HG03108 (cell line): ENCODE measurements at regions not wholly inside any gene's neighbourhood (a gene's known extent, or its start where the extent isn't known, plus 50 kb on each side); places are given as distances from the start of the nearest gene placed in this dataset.

Experiments used
- ATAC-seq: cut with Tn5 transposase; IDR thresholded peaks from one replicate; pipeline ENCODE4 v1.9.1; 2021; ENCODE audit warnings: moderate library complexity; ENCODE audit not compliant: unreplicated experiment

DNA sequence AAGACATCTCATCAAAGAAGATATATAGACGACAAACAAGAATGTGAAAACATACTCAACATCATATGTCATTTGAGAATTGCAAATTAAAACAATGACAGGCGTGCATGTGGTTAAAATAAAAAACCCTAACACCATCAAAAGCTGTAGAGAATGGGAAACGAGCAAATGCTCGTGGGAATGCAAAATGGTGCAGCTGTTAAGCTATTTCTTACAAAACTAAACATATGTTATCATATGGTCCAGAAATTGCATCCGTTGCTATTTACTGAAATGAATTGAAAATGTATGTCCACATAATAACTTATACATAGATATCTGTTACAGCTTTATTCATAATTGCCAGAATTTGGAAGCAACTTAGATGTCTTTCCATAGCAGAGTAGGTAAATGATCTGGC is 574.4 kb downstream of the TNS3 start:
- no peak for ATAC-seq

DNA sequence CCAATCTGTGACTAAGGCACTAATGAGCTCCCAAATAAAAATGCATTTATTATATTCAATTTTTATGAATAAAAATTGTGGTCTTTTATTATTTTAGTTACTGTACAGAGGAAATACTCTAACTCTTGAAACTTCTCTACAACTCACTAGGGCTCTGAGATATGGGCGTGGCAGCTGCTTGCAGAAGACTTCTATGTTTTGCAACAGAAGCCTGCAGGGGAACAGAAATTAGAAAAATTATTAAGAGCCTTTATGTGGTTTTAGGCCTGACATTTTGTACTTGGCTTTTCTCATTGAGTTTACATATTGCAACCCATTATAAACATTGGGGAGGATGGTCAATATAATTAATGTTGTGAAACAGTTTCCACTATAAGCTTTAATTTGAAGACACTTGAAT is 581.4 kb downstream of the TNS3 start:
- no peak for ATAC-seq

DNA sequence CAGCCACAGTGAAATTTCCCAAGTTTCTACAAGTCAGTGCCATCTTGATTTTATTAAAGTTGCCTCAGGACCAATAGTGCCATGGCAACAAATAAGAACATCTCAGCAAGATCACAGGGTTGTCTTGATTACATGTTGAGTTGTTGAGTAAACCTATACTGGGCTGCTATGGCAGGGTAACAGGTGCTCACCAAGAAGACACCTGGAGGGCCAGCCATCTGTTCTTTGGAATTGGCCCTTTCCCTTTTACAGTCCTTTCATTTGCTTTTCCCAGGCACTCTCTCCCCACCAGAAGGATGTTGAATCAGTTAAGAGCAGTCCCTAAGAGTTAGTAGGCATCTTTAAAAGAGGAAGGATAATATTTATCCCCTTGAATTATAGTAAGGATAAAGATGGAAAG is 582.0 kb downstream of the TNS3 start:
- no peak for ATAC-seq

DNA sequence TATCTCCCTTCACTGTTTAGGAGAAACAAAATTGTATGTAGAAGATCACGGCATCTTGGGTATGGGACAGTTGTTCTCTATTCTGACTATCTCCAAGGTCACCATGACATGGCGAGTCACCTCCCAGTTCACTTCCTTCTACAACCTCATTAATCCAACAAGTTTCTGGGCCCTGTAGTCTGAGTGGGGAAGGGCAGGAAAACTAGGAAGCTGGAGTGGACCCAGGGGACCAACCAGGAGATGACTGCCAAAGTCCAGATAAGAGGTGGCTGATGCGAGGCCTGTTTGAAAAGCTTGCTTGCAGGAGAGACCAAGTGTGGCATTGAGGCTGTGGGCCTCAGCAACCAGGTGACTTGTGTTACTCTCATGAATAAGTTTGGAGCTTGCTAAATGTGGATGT is 584.9 kb downstream of the TNS3 start:
- ATAC-seq, result no peak

DNA sequence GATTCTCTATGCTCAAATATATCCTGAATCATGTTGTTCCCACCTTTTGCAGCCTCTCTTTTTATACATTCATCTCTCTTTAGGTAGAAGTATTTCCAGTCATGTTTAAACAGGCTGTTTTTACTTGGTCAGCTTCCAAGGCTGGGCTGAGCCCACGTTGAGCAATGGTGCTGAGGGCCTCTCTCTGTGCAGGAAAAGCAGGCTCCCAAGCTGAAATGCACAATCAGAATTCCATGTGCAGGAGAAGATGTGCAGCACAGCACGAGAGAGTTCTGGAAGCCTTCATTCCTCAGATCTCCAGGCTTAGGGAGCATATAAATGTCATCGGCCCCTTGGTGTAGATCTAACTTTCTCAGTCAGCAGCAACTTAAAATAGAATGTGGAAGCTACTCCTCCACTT is 588.5 kb downstream of the TNS3 start:
- no peak for ATAC-seq

DNA sequence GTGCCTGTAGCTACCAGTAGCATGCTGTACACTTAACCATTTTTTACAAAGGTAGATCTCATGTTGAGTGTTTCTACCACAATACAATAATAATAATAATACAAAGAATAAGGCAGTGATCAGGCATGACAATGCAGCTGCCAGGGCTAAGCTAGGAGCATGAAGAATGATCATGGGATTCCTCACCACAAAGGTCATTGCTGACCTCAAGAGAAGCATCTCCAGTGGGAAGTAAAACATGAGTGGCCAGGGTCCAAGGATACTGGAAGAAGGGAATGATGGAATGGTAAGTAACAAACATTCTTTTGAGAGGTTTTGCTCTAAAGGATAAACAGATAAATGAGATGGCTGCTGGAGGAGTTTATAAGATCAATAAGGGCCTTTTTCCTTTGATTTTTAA is 591.1 kb downstream of the TNS3 start:
- ATAC-seq, result no peak

DNA sequence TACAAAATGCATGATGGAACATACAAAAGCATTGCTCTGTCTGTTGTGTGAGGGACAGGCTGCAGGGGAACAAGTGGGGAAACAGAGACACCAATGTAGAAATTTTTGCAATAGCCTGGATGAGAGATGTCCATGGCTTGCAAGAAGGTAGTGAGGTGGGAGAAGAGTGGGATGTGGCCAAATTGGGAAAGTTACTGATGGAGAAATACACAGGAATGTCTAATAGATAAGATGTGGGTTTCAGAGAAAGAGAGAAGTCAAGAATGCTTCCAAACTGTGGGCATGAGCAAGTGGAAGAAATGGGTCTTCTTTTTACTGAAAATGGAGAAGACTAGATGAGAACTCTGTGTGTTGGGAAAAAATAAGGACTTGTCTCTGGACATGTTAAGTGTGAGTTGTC is 592.7 kb downstream of the TNS3 start:
- ATAC-seq, result no peak

DNA sequence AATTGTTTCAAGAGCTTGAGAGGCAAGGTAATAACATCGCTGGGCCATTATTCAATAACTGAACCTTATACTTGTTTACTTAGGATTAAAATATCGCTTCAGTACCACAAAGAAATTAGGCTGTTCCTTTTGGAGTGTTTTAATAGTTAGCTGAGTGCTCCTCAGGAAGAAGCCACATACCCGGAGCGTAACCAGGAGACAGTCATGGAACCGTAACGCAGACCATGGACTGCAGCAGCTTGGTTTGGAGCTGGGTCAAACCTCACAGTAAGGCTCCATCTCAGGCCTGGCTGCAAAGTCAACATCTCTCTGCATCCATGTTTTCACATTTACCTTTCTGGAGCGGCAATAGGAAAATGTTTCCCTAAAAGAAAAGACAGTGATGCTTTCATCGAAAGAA is 599.0 kb downstream of the TNS3 start:
- ATAC-seq, result no peak

DNA sequence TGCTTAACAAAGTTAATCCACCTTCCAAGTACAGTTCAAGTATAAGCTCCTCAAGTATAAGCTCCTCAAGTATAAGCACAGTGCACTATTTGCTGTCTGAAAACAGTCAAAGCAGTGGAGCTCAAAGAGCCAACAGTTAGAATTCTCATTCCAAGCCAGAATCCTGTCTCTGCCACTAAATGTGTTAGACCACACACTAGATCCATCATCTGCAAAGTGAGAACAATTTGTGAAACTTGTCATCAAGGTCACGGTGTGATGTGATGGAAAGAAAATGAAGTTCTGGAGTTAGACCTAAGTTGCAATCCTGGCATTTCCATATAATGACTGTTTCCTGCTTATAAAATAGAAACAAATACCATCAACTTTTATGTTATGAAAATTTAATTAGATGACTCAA is 602.5 kb downstream of the TNS3 start:
- ATAC-seq, result no peak

DNA sequence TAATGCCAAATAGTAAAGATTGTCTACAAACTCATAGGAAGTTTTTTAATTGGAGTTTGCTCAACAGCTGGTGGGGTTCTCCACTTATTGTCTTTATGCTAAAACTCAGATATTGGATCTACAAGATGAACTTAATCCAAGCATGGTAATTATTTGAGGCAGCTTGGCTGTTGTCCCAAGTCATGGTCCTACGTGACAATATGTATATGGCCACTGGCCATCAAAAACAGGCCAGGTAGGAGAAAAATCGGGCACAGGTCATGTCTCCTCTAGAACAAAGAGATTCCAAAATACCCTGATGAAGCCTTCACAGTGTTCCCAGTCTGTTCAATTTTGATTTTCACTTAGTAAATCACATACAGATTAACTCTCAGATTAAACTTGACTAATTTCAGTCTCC is 606.4 kb downstream of the TNS3 start:
- no peak for ATAC-seq

DNA sequence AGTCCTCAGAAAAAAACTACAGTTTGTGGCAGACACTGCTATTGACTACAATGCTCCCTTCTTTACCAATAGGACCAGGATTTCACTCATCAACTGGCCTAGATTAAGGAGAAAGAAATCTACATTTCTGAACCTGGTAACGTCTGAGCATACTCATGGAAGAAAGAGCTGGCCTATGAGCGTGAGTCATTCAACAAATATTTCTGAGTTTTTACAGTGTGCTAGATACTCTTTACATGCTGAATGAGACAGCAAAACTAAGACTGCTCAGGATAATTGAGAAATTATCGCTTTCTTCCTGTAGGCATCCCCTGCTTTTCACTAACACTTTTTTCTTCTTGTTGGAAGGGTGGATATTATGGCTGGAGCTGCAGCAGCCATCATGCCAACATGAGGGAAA is 609.7 kb downstream of the TNS3 start:
- no peak for ATAC-seq

DNA sequence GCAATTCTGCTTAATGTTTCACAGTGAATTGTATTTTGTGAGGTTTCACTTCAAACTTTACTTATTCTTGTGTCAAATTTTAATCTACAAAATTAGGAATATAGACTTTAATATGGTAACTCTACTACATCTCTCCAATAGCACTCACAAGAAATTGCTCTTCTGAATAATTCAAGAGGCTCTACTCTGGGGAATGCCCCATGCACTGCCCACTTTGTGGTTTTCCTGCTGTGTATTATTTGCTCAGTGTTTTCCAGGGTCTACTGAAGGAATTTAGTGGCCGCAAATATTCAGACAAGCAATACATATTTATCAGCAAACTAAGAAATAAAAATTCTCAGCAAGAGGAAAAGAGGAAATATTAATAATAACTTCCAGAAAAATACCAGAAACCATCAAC is 611.4 kb downstream of the TNS3 start:
- ATAC-seq, result no peak

DNA sequence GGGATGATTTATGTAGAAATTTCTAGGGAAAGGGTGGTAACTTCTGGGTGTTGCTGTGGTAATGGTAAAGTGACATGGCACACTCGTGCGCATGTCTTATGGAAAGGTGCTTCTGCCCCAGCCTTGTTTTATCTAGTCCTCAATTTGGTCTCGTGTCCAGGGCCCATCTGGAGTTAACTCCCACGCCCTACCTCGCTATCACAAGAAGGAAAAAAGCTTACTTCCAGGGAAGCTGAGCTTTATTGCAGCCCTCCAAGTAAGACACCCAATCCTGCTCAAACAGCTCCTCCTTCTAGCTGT is 611.8 kb downstream of the TNS3 start:
- no peak for ATAC-seq

DNA sequence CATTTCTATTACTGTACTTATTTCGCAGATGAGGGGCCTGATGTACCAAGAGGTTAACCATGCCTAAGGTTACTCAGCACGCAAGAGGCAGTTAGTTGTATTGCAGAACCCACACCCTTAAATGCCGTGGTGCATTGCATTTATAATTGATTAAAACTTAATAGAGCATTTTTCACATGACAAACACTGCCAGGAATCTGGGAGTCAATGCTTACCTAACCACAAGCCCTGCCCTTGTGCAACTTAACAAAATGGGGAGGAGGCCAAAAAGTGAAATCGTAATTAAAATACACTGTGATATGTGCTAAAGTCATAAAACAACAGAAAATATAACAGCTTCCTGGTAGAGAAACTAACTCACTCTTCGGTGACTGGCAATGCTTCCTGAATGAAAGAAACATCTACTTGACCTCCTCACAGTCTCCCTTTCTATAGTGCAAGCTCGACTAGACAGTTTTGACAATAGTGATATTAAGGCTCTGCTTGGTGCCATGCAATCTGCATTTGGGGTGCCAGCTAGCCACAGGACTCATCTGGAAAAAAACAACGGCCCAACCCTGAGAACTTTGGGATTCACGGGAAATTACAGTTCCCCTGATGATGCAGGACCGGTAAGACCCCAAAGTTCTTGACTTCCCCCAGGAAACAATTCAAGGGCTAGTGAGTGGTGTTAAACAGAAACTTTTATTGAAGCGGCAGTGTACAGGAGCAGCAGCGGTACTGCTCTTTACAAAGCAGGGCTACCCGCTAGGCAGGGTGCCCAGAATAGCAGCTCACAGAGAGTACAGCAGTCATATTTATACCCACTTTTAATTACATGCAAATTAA is 612.4 kb downstream of the TNS3 start:
- no peak for ATAC-seq

DNA sequence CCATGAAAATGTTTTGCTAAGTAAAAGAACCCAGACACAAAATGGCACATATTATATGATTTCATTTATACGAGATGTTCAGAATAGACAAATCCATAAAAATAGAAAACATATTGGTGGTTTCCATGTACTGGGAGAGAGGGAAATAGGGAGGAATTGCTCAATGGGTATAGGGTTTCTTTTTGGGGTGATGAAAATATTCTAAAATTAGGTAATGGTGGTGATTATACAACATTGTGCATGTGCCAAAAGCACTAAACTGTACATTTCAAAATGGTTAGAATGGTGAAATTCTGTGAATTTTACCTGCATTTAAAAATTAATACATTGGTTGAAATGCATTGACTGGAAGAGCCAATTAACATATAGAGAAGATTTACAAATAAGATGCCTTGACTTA is 613.9 kb downstream of the TNS3 start:
- ATAC-seq, result no peak

DNA sequence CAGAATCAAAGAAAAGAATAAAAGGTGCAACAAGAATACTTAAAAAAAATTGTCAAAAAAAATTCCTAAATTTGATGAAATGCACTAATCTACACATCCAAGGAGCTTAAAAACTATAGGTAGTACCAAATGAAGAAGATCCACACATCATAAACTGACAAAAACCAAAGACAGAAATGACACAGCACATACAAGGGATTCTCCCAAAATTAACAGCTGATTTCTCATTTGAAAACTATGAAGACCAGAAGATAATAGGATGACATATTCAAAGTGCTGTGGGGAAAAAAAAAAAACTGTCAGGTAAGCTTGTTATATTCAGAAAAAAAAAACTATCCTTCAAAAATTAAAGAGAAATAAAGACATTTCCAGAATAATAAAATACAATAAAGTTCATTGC is 618.2 kb downstream of the TNS3 start:
- ATAC-seq, result no peak

DNA sequence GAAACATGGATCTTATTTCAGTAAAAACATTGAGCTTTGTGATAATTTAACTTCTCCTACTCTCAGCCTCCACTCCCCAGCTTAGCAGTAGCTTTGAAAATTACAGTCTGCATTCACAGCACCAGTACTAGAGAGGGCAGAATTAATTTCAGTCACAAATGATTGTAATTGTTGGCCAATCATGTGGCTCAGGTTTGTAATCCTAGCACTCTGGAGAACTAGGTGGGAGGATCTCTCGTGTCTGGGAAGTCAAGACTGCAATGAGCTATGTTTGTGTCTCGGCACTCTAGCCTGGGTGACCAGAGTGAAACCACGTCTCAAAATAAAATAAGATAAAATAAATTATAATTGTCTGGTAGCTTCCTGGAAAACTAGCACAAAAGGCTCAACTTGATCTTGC is 620.9 kb downstream of the TNS3 start:
- no peak for ATAC-seq

DNA sequence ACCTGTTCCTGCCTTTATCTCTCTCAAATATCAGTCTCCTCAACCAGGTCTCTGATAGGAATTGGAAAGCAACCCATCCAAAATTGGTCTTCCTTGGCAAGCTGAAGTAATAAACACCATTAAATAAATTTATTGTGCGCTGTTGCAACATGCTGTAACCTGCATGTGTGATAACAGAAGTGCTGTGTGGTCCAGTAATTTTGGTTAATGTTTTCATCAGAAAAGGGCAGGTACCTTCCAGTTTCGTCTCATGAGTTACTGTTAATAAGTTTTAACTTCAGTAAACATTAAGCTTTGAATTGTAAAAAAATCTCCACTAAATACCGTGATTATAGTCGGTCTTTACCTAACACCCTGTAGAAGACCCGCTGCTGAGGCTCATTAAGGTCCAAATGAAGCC is 624.7 kb downstream of the TNS3 start:
- ATAC-seq, result no peak

DNA sequence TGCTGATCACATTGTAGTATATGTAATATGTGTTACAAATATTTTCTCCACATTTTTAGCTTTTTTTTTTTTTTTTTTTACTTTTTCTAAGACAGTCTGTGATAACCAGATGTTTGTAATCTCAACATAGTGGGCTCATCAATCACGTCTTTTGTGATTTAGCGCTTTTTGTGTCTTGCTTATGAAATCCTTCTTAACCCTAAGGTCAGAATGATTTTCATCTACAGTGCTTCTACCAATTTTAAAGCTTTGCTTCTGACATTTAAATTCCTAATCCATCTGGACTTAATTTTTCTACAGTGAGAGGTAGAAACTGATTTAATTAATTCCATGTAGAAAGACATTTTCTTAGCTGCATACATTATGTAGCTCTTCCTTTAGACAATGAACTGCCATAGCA is 626.4 kb downstream of the TNS3 start:
- ATAC-seq, result no peak

DNA sequence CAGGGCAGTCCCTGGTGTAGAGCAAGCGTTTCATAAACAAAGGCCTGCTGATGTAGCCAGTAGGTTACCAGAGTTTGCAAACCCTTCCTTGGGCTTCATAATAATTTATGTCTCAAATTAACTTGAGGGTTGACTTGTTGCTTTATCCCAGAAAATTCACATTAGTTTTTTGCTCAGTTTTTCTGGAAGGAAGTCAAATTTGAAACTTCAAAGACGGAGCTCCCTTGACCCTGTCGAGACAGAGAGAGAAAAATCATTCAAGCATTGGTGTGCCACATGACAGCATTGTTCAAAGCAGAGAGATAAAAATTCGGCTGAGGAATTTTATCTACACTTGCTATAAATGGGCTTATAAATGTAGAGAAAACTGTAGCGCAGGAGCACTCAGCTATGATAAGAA is 627.7 kb downstream of the TNS3 start:
- no peak for ATAC-seq

DNA sequence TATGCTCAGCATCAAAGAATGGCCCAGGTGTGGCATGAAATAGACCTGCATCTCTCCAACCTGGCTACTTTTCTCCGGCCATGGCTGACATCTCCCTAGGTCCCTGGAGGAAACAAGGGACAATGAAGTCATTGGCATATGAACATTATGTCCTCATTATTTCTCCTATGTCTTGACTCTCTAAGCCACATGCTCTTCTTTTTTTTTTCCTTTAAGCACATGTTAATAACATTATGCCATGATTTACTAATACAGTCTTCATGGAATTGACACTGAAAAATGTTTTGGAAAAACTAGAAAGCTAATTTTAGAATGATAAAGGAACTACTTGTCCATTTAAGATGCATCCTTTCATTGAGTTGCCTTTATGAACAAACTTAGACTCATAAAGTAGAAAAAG is 628.9 kb downstream of the TNS3 start:
- ATAC-seq, result no peak

DNA sequence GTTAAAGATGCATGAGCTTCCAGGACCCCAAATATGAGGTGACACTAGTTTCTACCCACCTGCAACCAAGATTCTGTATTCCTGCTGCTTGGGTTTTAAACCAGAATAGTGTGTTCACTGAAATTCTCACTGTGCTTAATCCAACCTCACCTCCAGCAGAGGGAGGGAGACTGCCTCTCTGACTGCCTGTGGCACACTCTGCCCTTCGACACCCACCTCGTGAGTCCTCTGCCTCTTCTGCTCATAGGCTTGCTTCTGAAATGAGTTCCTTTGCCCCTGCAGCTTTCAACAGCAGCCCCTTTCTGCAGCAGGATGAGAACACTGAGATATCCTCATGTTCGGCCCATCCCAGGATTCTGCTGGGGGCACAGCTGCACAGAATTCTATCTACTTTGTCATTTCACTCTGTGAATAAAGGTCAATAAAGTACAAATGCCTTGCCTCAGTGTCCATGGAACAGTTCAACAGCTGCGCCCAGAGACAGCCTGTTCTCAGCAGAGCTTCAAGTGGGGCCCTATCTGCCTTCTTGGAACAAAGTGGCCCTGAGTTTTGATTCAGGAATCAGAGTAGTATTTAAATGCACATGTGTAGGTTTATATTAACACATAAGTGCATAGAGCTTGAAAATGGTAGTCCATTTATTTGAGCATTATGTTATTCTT is 632.5 kb downstream of the TNS3 start:
- no peak for ATAC-seq

DNA sequence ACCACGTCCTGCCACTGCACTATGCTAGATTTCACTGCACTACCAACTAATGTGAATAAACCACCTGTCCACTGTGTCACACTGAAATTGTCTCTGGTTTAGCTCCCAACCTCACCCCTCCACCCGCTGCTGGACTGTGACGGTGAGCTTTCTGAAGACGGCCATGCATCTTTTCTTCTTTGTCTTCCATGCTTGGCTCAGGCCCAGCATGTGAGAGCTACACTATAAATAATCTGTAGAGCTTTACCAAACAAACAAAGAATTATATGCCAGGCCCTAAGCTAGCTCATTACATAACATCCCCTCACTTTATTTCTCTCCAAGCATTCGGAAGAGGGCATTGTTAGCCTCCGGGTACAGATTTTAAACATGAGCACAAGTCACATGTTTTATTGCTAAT is 633.2 kb downstream of the TNS3 start:
- no peak for ATAC-seq
